ENCODE measurements at regions not wholly inside any gene's neighbourhood (a gene's known extent, or its start where the extent isn't known, plus 50 kb on each side); places are given as distances from the start of the nearest gene placed in this dataset.
A peak's percentile ranks its signal among the peaks of the same experiment; 100 is the strongest.

DNA sequence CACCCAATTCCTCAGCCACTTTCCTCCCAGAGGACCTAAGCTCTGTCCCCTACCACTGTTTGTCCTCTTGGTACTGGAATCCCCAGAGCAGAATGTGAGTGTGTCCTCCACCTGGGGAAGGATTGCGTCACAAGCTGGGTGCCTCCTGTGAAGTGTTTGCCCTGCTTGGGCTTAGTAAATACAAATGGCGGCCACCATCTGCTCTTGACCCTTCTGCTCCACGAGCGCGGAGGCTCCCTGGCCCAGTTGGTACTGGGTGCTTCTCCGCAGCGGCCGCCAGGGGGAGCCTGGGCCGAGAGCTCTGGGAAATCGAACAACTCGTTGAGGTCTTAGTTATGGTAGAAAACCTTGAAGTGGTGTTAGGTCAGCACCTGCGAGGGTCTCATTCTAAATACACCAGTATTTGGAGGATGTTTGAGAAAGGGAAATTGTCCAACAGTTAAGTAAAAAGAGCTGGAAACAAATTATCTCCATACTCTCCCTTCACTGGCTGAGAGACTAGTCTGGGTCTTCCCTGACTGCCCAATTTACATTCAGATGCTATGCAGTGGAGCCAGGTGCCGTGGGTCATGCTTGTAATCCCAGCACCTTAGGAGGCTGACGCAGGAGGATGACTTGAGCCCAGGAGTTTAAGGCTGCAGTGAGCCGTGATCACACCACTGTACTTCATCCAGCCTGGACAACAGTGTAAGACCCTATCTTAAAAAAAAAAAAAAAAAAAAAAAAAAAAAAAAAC, 74.6 kb upstream of the TEAD1 start (continued):
- TF ChIP-seq, protein P1, sequence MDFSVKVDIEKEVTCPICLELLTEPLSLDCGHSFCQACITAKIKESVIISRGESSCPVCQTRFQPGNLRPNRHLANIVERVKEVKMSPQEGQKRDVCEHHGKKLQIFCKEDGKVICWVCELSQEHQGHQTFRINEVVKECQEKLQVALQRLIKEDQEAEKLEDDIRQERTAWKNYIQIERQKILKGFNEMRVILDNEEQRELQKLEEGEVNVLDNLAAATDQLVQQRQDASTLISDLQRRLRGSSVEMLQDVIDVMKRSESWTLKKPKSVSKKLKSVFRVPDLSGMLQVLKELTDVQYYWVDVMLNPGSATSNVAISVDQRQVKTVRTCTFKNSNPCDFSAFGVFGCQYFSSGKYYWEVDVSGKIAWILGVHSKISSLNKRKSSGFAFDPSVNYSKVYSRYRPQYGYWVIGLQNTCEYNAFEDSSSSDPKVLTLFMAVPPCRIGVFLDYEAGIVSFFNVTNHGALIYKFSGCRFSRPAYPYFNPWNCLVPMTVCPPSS (IDR thresholded peaks at IDR 0.05): no peak
- TF ChIP-seq HOXA9 (CRISPR knock-in tag; IDR thresholded peaks at IDR 0.05; ENCODE audit: borderline replicate concordance): no peak
- TF ChIP-seq FOXA3 (CRISPR knock-in tag; IDR thresholded peaks at IDR 0.05): peak; percentile 95
- TF ChIP-seq ASH2L (IDR thresholded peaks at IDR 0.05; ENCODE audit: insufficient read length, low read depth, low read length): peak; percentile 27
- TF ChIP-seq ZNF468 (CRISPR knock-in tag; IDR thresholded peaks at IDR 0.05): no peak
- TF ChIP-seq ZNF782 (CRISPR knock-in tag; IDR thresholded peaks at IDR 0.05; ENCODE audit: borderline replicate concordance): peak; percentile 72; the same call in 1 of the 2 replicates
- TF ChIP-seq ZNF180 (CRISPR knock-in tag; IDR thresholded peaks at IDR 0.05; ENCODE audit: borderline replicate concordance, low read depth): no peak
- TF ChIP-seq ZNF446 (CRISPR knock-in tag; IDR thresholded peaks at IDR 0.05): no peak
- no peak for TF ChIP-seq RBFOX2 (IDR thresholded peaks at IDR 0.05; ENCODE audit: low read depth, low read length)
- peak; percentile 89 for TF ChIP-seq HDAC2 (CRISPR knock-in tag; IDR thresholded peaks at IDR 0.05)
- TF ChIP-seq TAF1 (CRISPR knock-in tag; IDR thresholded peaks at IDR 0.05): no peak
- no peak for TF ChIP-seq ZNF615 (CRISPR knock-in tag; IDR thresholded peaks at IDR 0.05; ENCODE audit: borderline replicate concordance)
- 0 out of 2 replicates have a peak, but pooled peaks have one; percentile 41 for TF ChIP-seq ZNF136 (CRISPR knock-in tag; IDR thresholded peaks at IDR 0.05; ENCODE audit: low read depth)
- TF ChIP-seq DPF2 (CRISPR knock-in tag; IDR thresholded peaks at IDR 0.05; ENCODE audit: borderline replicate concordance, low read depth): peak; percentile 85
- peak; percentile 75; the same call in 1 of the 2 replicates for TF ChIP-seq ZNF709 (CRISPR knock-in tag; IDR thresholded peaks at IDR 0.05)
- TF ChIP-seq, protein P2, sequence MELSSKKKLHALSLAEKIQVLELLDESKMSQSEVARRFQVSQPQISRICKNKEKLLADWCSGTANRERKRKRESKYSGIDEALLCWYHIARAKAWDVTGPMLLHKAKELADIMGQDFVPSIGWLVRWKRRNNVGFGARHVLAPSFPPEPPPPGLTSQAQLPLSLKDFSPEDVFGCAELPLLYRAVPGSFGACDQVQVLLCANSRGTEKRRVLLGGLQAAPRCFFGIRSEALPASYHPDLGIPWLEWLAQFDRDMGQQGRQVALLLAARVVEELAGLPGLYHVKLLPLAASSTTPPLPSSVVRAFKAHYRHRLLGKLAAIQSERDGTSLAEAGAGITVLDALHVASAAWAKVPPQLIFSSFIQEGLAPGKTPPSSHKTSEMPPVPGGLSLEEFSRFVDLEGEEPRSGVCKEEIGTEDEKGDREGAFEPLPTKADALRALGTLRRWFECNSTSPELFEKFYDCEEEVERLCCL (CRISPR knock-in tag; IDR thresholded peaks at IDR 0.05; ENCODE audit: borderline replicate concordance): no peak
- no peak for TF ChIP-seq PHB2 (IDR thresholded peaks at IDR 0.05; ENCODE audit: partially characterized antibody)
- peak; percentile 64; the same call in 1 of the 2 replicates for TF ChIP-seq MEIS1 (CRISPR knock-in tag; IDR thresholded peaks at IDR 0.05; ENCODE audit: borderline replicate concordance)
- no peak for TF ChIP-seq ZNF713 (CRISPR knock-in tag; IDR thresholded peaks at IDR 0.05)
- no peak for TF ChIP-seq SATB2 (CRISPR knock-in tag; IDR thresholded peaks at IDR 0.05)
- no peak for TF ChIP-seq JUNB (CRISPR knock-in tag; IDR thresholded peaks at IDR 0.05; ENCODE audit: borderline replicate concordance)
- no peak for TF ChIP-seq ETV6 (CRISPR knock-in tag; conservative IDR thresholded peaks at IDR 0.05)
- 0 out of 2 replicates have a peak, but pooled peaks have one; percentile 54 for TF ChIP-seq ZMYM2 (CRISPR knock-in tag; IDR thresholded peaks at IDR 0.05)
- no peak for TF ChIP-seq SIX1 (CRISPR knock-in tag; IDR thresholded peaks at IDR 0.05; ENCODE audit: borderline replicate concordance)
- TF ChIP-seq, protein P3, sequence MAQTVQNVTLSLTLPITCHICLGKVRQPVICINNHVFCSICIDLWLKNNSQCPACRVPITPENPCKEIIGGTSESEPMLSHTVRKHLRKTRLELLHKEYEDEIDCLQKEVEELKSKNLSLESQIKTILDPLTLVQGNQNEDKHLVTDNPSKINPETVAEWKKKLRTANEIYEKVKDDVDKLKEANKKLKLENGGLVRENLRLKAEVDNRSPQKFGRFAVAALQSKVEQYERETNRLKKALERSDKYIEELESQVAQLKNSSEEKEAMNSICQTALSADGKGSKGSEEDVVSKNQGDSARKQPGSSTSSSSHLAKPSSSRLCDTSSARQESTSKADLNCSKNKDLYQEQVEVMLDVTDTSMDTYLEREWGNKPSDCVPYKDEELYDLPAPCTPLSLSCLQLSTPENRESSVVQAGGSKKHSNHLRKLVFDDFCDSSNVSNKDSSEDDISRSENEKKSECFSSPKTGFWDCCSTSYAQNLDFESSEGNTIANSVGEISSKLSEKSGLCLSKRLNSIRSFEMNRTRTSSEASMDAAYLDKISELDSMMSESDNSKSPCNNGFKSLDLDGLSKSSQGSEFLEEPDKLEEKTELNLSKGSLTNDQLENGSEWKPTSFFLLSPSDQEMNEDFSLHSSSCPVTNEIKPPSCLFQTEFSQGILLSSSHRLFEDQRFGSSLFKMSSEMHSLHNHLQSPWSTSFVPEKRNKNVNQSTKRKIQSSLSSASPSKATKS (CRISPR knock-in tag; IDR thresholded peaks at IDR 0.05): no peak
- no peak for TF ChIP-seq ZNF850 (CRISPR knock-in tag; conservative IDR thresholded peaks at IDR 0.05)
- peak; percentile 98 for TF ChIP-seq WIZ (CRISPR knock-in tag; IDR thresholded peaks at IDR 0.05)

Data from HepG2 (cell line).